OCI-LY1 (cell line): ENCODE measurements at regions not wholly inside any gene's neighbourhood (a gene's known extent, or its start where the extent isn't known, plus 50 kb on each side); places are given as distances from the start of the nearest gene placed in this dataset.

Experiments
- EZH2 ChIP-seq: fragments of 200-600 bp; sonication (generic), shearing (Covaris generic); IDR thresholded peaks from 2 replicates; pipeline ENCODE4 v1.8.0; 2017; ENCODE audit warnings: borderline replicate concordance, mixed run types, mild to moderate bottlenecking, antibody characterized with exemption, low read length, moderate library complexity, mixed read lengths
- TF ChIP-seq, protein P1 (sequence below): fragments of 200-600 bp; sonication (generic), shearing (Covaris generic); IDR thresholded peaks from 2 replicates; pipeline ENCODE4 v1.5.1; 2017; ENCODE audit warnings: mild to moderate bottlenecking, antibody characterized with exemption, low read length, moderate library complexity, mixed read lengths

DNA sequence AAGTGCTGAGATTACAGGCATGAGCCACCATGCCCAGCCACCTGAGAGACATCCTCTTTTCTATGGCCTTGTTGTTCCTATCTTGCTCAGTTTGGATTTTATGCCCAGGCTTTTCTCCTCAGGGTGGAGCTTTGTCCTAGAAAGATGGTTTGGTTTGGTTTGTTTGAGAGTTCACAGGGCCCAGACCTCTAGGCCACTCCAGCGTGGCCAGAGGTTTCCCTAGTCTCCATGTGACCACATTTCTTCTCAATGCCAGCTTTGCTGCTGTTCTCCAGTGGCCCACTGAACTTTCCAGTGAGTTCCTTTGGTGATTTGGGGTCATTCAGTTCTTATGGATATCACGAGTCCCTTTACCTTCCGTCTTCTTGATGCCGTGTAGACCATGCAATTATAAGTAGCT is 92.6 kb upstream of the SERBP1 start:
- TF ChIP-seq, protein P1, sequence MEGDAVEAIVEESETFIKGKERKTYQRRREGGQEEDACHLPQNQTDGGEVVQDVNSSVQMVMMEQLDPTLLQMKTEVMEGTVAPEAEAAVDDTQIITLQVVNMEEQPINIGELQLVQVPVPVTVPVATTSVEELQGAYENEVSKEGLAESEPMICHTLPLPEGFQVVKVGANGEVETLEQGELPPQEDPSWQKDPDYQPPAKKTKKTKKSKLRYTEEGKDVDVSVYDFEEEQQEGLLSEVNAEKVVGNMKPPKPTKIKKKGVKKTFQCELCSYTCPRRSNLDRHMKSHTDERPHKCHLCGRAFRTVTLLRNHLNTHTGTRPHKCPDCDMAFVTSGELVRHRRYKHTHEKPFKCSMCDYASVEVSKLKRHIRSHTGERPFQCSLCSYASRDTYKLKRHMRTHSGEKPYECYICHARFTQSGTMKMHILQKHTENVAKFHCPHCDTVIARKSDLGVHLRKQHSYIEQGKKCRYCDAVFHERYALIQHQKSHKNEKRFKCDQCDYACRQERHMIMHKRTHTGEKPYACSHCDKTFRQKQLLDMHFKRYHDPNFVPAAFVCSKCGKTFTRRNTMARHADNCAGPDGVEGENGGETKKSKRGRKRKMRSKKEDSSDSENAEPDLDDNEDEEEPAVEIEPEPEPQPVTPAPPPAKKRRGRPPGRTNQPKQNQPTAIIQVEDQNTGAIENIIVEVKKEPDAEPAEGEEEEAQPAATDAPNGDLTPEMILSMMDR: no peak
- no peak for TF ChIP-seq EZH2
